GM18511 (cell line): ENCODE measurements at regions not wholly inside any gene's neighbourhood (a gene's known extent, or its start where the extent isn't known, plus 50 kb on each side); places are given as distances from the start of the nearest gene placed in this dataset.

Experiments used
- ATAC-seq: cut with Tn5 transposase; IDR thresholded peaks from one replicate; pipeline ENCODE4 v1.9.1; 2021; ENCODE audit warnings: mild to moderate bottlenecking, moderate library complexity; ENCODE audit not compliant: unreplicated experiment

GRCh38 chr6:169048185-169048864, 205.3 kb downstream of the THBS2 start:
- no peak for ATAC-seq

- ATAC-seq, result no peak
Measured at GRCh38 chr6:169047345-169047744, 206.3 kb downstream of the THBS2 start.

GRCh38 chr6:169046483-169047192, 207.0 kb downstream of the THBS2 start:
- no peak for ATAC-seq

DNA sequence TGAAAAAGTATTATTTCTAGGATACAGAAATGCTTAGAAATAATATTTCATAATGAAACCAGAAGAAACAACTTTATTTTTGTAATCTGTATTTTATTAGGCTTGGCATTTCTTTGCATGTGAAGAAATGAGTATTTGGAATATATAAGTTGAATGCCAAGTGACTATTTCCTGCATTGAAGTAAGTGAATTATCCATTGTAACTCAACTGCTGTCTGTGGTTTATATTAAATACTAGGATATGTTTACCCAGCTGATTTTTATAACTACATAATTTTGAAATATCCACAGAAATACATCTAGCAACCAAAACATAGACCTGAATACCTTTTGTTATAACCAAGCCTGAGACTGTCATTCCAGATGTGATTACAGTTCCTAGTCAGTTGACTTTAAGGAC, 207.6 kb downstream of the THBS2 start:
- ATAC-seq, result no peak

DNA sequence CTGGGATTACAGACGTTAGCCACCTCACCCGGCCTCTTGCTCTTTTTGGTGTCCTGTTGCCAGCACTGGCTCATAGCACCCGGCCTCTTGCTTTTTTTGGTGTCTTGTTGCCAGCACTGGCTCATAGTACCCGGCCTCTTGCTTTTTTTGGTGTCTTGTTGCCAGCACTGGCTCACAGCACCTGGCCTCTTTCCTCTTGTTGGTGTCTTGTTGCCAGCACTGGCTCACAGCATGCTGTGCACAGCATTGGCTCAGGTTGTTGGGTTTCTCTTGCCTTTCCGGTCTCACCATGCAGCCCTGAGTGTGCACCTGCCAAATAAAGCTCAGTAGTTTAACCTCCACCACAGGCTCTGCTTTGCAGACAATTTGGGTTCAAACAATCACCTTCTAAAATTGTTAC, 208.2 kb downstream of the THBS2 start:
- ATAC-seq, result no peak

DNA sequence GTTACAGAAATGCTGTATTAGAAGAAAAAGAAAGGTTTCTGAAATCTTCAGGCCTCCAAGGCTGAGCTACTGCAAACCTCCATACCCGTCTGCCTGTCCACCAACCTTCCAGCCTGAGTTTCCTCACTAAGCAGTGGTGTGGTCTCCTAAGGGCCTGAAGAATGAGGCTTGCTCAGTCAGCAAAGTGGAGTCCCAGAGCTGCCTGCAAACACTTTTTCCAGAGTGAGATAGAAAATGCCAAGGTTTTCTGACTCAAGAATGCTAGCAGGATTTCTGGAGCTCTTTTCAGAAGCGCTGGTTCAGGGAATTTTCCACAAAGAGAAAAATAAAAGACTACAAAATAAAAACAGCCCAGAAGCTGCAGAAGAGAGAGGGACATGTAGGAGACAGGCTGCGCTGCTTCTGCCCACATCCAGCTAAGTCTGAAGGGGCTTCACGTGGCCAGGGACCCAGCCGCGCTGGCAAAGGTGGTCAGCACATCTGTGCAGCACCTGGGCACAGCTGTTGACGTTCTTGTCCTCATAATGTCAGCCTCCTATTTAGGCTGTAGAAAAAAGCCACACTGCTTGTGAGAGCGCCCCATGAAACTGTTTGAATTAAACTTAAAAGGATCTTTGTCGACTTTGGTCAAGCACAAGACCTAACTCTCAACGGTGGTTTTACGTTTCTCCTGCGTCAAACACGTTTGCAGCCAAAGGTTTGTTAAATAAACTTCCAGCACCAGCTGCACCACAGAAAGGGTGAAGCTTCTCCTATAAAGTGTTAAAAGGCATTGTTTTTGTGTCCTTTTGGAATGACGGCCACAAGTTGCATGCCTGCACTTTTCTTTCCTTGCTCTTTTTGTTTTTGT, 209.0 kb downstream of the THBS2 start:
- ATAC-seq, result no peak

GRCh38 chr6:169042061-169042460, 211.6 kb downstream of the THBS2 start:
- no peak for ATAC-seq

GRCh38 chr6:169041078-169041477, 212.6 kb downstream of the THBS2 start:
- ATAC-seq, result no peak

DNA sequence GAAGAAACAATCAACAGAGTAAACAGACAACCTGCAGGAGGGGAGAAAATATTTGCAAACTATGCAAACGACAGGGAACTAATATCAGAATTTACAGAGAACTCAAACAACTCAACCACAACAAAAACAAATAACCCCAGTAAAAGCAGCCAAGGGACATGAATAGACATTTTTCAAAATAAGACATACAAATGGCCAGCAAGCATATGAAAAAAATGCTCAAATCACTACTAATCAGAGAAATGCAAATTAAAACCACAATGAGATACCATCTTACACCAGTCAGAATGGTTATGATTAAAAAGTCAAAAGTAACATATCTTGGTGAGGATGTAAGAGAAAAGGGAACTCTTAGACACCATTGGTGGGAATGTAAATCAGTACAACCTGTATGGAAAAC, 215.0 kb downstream of the THBS2 start:
- no peak for ATAC-seq

DNA sequence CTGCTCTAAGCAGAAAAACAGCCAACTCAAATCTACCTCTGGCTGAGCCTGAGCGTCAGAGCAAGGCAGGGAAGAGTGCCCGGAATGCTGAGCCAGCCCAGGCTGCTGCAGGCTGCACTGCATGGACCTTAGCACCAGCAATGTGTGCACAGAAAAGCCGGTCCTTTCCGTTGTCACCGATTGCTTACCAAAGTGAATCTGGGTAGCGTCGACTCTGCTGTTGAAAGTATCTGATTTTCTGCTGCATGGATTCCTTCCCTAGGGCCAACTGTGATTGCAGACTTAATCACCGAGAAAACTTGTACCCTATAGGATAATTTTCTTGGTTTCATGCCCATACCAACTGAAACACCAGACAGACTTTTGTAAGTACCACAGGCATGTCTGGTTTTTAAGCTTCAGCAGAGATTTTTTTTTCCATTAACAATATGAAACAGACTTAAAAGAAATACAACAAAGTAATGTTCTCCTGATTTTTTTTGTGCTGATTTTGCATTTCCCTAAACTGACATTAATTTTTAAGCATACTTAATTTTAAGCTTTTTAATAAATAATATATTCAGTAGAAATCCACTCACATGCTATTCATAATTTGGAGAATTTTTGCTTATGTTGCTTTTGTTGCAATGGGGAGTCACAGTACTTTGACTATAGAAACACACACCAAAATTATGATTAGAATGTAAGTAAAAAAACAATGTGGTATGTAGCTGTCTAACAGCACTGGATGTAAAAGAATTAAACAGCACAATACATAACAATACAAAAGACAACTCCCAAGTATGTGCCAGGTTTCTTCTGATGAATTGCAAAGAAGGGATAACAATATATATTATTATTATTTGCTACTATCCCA, 218.0 kb downstream of the THBS2 start:
- ATAC-seq, result no peak

DNA sequence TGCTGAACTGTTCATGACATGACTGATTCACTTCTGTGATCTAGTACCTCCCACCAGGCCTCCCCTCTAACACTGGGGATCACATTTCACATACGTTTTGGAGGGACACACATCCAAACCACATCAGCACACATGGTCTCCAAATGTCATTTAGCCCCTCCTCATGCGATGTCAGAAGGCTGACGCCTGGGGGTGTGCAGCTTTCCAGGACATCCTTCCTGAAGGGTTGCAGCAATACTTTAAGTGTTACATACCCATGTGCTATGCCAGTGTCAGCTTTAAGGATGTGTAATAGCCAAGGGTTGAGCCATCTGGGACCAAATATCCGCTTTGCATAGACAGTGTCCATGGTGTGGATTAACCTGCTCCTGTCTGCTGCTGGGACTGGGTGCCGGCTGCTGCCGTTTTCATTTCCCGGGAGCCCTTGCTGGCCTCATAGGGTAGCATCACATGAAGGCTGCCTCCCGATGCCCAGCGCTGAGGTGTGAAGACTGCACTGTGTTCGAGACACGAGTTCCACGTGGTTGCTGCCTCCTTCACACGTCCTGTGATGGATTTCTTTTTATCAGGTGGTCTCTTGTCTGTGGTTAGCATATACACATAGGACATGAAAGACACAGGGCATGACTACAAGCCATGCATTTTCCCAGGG, 219.0 kb downstream of the THBS2 start:
- no peak for ATAC-seq

- ATAC-seq, result no peak
Measured at GRCh38 chr6:169029861-169030260, 223.8 kb downstream of the THBS2 start.

DNA sequence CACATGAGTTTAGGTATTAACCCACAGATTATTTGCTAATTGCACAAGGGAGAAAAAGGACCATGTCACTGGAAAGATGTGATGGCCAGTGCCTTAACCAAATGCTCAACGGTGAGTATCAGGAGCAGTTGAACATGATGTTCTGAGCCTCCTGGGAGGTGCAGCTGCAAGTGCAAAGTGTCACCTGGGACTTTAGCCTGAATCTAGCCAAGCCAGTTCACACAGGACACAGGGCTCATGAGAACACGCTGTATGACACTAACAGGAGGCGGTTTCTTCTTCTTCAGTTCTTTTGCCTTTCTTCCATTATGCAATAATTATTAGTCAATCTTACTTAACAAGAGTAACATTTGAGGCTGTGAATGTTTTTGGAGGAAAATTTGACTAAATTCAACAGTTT, 225.3 kb downstream of the THBS2 start:
- no peak for ATAC-seq

DNA sequence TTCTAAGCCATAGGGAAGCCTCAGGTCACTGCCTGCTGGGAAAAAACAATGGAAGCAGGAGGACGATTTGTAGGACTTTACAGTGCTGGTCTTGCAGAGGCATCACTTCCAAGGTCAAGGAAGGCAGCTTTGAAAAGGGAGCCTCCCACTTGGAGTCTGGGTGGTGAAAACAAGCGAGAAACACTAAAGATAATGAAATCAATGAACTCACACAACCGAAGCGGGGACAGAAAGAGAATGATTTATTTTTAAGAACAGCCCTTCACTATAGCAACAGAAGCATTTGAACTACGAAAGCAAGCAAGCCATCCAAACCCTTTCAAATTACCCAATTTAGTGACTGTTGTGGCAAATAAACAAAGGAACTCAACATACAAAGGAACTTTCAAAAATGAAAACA, 227.5 kb downstream of the THBS2 start:
- no peak for ATAC-seq

DNA sequence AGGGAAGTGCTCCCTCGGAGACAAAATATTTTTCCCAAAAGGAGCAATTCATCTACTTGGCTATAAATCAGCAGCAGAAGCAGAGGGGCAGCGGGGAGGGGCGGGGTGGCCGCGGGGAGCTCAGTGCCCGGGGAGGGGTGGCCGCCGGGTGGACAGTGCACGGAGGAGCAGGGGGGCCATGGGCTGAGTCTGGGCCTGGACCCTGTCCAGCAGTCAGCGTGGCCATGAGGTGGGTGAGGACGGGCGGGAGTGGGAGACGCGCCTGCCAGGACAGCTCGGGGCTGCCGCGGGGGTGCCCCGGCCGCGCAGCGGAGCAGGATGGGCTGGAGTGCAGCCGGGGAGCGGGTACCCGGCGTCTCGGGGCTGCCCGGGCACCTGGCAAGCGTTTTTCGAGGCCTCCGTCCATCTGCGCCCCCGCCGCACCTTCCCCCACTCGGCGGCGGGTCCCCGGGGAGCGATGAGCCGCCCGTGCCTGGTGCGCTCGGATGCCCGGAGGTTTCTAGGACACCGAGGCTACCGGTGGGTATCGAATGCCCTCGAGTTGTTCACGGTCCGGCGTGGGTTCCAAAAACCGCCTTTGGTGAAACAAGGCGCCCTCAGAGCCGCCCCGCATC, 229.5 kb downstream of the THBS2 start:
- no peak for ATAC-seq

DNA sequence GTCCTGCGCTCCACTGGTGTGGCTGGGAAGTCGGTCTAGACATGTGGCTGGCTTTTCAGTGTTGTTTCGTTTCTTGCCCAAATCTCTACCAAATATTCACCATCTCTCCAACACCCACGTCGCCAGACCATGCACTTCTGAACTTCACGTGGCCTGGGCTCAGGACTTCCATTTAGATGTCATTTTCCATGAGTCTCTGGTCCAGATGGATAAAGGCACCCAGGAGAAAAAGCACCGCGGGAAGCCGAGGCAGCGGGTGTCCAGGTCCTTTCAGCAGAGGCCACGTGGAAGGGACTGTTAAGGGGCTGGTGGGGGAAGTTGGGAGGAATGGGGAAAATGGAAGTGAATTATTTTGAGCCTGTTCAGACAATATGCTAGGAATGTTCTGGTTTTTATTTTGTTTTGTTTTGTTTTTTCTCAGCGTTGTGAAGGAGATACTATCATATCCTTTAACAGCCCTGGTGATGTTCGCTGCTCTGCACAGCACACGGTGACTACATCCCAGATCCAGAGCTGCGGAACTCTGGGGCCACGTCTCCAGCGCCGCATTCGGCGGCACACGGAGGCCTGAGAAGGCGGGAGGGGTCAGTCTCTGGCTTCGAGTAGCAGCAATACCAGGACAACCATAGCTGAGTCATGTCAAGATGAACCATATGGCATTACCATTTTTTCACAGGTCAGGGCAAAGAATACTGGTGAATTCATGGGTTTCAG, 230.3 kb downstream of the THBS2 start:
- no peak for ATAC-seq

DNA sequence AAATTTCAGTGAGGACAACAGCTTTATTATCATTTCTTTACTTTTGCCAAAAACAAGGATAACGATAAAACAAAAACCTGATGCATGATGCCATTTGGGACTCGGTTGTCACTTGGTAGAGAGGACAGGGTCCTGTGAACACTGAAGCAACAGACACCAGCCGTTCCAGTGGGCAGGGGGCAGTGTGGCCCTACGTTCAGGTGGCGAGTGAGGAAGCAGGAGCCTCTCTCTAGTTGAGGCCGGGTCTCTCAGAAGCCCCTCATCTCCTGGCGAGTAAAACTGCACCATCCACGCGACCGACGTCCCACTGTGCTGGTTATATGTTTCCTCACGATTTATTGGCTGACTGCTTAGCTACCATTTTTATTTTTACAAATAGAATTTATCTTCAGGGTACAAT, 231.6 kb downstream of the THBS2 start:
- no peak for ATAC-seq

DNA sequence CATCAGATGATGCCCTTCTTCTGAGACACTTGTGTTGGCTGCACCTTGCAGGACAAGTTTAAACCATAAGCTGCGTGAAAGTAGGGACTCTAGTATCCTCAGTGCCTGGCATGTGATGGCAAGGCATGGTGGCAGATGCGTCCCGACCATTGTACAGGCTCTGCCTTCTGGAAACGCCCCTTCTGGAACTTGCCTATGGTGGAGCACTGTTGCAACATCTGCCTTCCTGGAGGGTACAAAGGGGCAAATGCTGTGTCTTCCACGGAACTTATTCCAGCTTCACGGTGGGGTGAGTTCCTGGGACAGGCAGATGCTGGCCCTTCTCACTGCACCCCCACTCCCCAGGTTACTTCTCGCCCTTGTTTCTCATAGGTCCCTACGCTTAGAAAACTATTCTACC, 232.8 kb downstream of the THBS2 start:
- no peak for ATAC-seq

DNA sequence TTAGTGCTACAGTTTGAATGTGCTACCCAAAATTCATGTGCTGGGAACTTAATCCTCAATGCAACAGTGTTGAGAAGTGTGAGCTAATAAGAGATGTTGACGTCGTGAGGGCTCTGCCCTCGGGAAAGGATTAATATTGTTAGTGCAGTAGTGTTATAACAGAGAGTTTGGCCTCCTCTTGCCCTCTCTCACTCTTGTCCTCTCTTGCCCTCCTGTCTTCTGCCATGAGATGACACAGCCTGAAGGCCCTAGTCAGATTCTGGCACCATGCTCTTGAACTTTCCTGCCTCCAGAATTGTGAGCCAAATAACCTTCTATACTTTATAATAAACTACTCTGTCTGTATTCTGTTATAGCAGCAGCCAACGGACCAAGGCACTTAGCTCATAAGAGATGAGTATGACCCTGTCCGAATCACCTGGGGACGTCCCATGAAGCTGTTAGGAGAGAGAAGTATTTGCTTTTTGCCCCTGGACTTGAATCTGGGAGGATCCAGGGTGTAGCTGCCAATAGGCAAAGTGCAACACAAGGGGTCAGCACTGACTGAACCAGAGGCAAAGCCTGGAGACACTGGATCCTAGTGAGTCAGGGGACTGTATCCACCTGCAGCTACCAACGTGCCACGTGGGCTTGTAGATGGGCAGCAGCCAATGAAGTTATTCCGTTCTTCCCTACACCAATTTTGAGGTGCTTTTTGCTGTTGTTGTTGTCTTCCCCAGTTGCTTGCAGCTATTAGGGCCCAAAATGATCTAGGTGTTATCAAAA, 233.7 kb downstream of the THBS2 start:
- no peak for ATAC-seq
